Type B pancreatic cell (in vitro differentiated cells): ENCODE measurements at regions not wholly inside any gene's neighbourhood (a gene's known extent, or its start where the extent isn't known, plus 50 kb on each side); places are given as distances from the start of the nearest gene placed in this dataset.

Source experiments
- DNase-seq: peaks from one replicate; pipeline ENCODE4 v3.0.0; 2021; ENCODE audit warnings: mixed read lengths; ENCODE audit not compliant: unreplicated experiment; ENCODE audit errors: extremely low spot score
- H3K27ac Mint-ChIP-seq: 2 replicates; pipeline ENCODE4 v1.8.0; 2021; ENCODE audit warnings: mild to moderate bottlenecking, mixed read lengths
- H3K27me3 Mint-ChIP-seq: 2 replicates; pipeline ENCODE4 v1.8.0; 2021; ENCODE audit warnings: mixed read lengths
- H3K36me3 Mint-ChIP-seq: 2 replicates; pipeline ENCODE4 v1.8.0; 2021; ENCODE audit warnings: mixed read lengths
- H3K4me1 Mint-ChIP-seq: one replicate; pipeline ENCODE4 v1.8.0; 2021; ENCODE audit warnings: mixed read lengths; ENCODE audit not compliant: unreplicated experiment
- H3K4me3 Mint-ChIP-seq: 2 replicates; pipeline ENCODE4 v1.8.0; 2021; ENCODE audit warnings: mild to moderate bottlenecking, mixed read lengths
- H3K9me3 Mint-ChIP-seq: 2 replicates; pipeline ENCODE4 v1.8.0; 2021; ENCODE audit warnings: mixed read lengths
- TF ChIP-seq, protein P1 (sequence below): fragments of 200-600 bp; sonication (generic); conservative IDR thresholded peaks from 2 replicates; pipeline ENCODE4 v1.5.0; 2021; ENCODE audit warnings: antibody characterized with exemption, mild to moderate bottlenecking

DNA sequence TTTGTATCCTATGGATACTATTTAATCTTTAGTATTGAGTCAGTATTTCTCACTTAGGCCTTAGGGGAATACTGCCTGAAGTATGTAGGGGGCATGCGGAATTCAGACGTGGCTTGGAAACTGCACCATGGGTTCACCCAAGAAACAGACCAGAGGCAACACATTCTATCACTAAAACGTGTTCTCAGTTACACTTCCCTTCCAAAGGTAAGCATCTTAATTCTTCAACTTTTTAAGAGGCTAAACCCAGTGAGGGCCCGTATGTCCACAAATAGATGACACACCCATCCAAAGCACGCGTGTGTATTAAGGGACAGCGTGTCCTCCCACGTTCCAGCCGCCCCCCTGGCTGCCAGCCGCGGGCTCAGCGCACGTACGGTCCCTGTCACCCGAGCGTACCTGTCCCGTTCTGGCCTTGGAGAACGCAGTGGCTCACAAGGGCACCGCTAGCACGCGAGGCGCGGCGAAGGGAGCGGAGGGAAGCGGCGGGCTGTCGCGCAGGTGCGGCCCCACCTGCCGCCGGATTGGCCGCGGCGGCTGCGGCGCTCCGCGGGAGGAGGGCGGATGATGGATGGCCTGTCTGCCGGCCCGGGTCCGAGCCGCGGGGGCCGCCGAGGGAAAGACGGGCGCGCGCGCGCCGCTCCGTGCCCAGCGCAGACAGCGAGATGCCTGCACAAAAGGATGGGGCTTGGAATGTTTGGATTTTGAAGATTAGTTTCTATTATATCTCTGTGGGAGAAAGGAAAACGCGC lies 1003.9 kb upstream of the NR2F2 start:
- Mint-ChIP-seq H3K27ac (peak overlapping the region; percentile 56), H3K4me3 (peak overlapping the region; percentile 90), H3K9me3 (no peaks in the 10 kb centered on the region), H3K36me3 (no peaks in the 10 kb centered on the region), H3K27me3 (peaks cover 32% of the 10 kb centered on the region), H3K4me1 (peaks cover 7% of the 10 kb centered on the region)
- TF ChIP-seq, protein P1, sequence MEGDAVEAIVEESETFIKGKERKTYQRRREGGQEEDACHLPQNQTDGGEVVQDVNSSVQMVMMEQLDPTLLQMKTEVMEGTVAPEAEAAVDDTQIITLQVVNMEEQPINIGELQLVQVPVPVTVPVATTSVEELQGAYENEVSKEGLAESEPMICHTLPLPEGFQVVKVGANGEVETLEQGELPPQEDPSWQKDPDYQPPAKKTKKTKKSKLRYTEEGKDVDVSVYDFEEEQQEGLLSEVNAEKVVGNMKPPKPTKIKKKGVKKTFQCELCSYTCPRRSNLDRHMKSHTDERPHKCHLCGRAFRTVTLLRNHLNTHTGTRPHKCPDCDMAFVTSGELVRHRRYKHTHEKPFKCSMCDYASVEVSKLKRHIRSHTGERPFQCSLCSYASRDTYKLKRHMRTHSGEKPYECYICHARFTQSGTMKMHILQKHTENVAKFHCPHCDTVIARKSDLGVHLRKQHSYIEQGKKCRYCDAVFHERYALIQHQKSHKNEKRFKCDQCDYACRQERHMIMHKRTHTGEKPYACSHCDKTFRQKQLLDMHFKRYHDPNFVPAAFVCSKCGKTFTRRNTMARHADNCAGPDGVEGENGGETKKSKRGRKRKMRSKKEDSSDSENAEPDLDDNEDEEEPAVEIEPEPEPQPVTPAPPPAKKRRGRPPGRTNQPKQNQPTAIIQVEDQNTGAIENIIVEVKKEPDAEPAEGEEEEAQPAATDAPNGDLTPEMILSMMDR, result no peak
- DNase-seq, result peak; percentile 66

DNA sequence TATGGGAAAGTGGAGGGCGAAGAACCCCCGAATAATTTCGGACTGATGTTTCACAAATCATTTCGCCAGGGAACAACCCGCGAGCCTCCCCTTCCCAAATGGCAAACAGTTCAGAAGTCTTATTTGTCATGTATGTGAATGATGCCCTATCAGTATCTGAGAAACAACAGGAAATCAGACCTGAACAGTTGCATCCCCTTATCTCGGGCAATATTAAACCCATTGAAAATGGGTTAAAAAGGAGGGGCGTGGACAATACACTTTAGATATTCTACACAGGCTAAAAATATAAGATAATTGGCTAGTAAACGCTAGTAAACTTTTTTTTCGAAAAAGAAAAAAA lies 1003.3 kb upstream of the NR2F2 start:
- TF ChIP-seq, protein P1, result no peak
- peaks cover 7% of the 10 kb centered on the region for H3K4me1 Mint-ChIP-seq
- H3K36me3 Mint-ChIP-seq, result no peaks in the 10 kb centered on the region
- H3K4me3 Mint-ChIP-seq, result peak overlapping the region; percentile 90
- H3K9me3 Mint-ChIP-seq, result no peaks in the 10 kb centered on the region
- H3K27me3 Mint-ChIP-seq, result peaks cover 32% of the 10 kb centered on the region
- DNase-seq, result no peak
- peak overlapping the region; percentile 56 for H3K27ac Mint-ChIP-seq

DNA sequence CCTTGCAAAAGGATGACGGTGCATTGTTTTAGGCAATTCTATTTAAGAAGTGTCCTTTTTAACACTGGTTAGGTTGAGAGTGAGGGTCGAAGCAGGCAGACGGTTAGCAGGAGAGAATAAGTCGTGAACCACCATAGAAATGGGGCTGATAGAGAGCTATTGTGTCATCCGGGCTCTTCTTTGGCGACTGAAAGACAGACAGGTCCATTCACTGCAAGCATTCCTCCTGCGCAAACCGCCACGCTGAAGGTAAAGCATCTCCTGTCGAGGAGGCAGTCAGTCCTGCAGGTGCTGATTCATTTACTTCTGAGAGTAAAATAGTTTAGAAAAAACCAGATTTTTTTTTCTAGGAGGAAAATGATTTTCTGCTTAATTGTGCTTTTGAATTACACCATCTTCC lies 1002.8 kb upstream of the NR2F2 start:
- TF ChIP-seq, protein P1, result no peak
- peaks cover 36% of the 10 kb centered on the region for H3K27me3 Mint-ChIP-seq
- DNase-seq, result no peak
- peaks cover 7% of the 10 kb centered on the region for H3K4me1 Mint-ChIP-seq
- H3K27ac Mint-ChIP-seq, result no peak overlapping the region
- no peaks in the 10 kb centered on the region for H3K9me3 Mint-ChIP-seq
- H3K36me3 Mint-ChIP-seq, result no peaks in the 10 kb centered on the region
- peak overlapping the region; percentile 57 for H3K4me3 Mint-ChIP-seq

DNA sequence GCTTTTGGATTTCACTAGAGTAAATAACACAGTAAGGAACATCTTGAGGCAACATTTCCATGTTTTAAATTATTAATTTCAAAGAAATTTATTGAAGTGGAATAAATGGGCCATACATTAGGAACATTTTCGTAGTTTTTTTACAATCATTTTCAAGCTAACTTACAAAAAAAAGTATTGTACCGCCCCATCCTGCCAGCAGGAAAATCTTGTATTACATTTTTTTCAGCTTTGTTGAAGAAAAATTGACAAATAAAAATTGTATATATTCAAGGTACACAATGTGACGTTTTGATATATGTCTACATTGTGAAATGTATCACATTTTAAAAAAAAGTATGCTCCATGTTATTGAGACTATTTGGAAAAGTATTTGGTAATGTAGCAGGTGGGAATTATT lies 1001.9 kb upstream of the NR2F2 start:
- no peak overlapping the region for H3K27ac Mint-ChIP-seq
- no peak for DNase-seq
- peaks cover 1% of the 10 kb centered on the region for H3K9me3 Mint-ChIP-seq
- TF ChIP-seq, protein P1, result peak; percentile 68
- H3K27me3 Mint-ChIP-seq, result peaks cover 41% of the 10 kb centered on the region
- H3K36me3 Mint-ChIP-seq, result no peaks in the 10 kb centered on the region
- H3K4me1 Mint-ChIP-seq, result peaks cover 7% of the 10 kb centered on the region
- no peak overlapping the region for H3K4me3 Mint-ChIP-seq

DNA sequence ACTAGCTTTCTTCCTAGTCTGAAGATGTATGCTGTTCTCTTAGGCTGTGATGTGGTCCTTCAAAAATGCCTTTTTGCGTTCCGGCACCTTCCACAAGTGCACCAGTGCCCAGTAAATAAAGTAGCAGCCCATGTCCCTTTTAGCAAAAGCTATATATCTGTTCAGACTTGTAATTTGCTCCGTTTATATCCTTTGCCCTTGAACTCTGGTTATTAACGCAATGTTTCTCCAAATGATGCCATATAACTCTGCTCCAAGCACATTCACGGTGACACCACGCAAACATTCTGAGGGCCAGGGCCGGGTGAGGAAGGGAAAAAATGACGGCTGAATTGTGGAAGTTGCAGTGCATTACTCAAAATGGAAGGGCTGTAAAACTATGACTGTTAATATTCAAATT lies 1001.1 kb upstream of the NR2F2 start:
- DNase-seq, result no peak
- Mint-ChIP-seq H3K27me3 (peaks cover 41% of the 10 kb centered on the region), H3K27ac (no peak overlapping the region), H3K4me3 (no peak overlapping the region), H3K4me1 (peaks cover 6% of the 10 kb centered on the region), H3K9me3 (peaks cover 4% of the 10 kb centered on the region), H3K36me3 (no peaks in the 10 kb centered on the region)
- TF ChIP-seq, protein P1, result no peak
